ENCODE measurements at regions not wholly inside any gene's neighbourhood (a gene's known extent, or its start where the extent isn't known, plus 50 kb on each side); places are given as distances from the start of the nearest gene placed in this dataset.
"Not testable (repeated sequence)": the region's sequence is repeated elsewhere in the genome, so short reads cannot be mapped to it uniquely, and the experiment has no call there.

GRCh38 chr6:57793398-57793762 lies 475.9 kb downstream of the PRIM2 start:
- TF ChIP-seq CTCF, POLR2A (IDR thresholded peaks at IDR 0.05): not testable (repeated sequence)

Measured in vagina (tissue), 2 donors.